ENCODE measurements at regions not wholly inside any gene's neighbourhood (a gene's known extent, or its start where the extent isn't known, plus 50 kb on each side); places are given as distances from the start of the nearest gene placed in this dataset.
"Not testable (repeated sequence)": the region's sequence is repeated elsewhere in the genome, so short reads cannot be mapped to it uniquely, and the experiment has no call there.

- DNase-seq = no peak
Observed at GRCh38 chr7:125098377-125098970, 168.8 kb upstream of the POT1 start.

- no peak for DNase-seq
Observed at GRCh38 chr7:125090596-125090995, 161.0 kb upstream of the POT1 start.

GRCh38 chr7:125089171-125089570 is 159.5 kb upstream of the POT1 start:
- no peak for DNase-seq

GRCh38 chr7:125088555-125088954 is 158.9 kb upstream of the POT1 start:
- DNase-seq = no peak

GRCh38 chr7:125085084-125085483 is 155.5 kb upstream of the POT1 start:
- no peak for DNase-seq

GRCh38 chr7:125084196-125084595 is 154.6 kb upstream of the POT1 start:
- no peak for DNase-seq

- no peak for DNase-seq
Observed at GRCh38 chr7:125074141-125074540, 144.5 kb upstream of the POT1 start.

GRCh38 chr7:125065546-125065945 is 135.9 kb upstream of the POT1 start:
- no peak for DNase-seq

GRCh38 chr7:125065001-125065400 is 135.4 kb upstream of the POT1 start:
- DNase-seq = no peak

- peak; percentile 31 to 65 for DNase-seq
Observed at GRCh38 chr7:125061776-125062397, 132.3 kb upstream of the POT1 start.

GRCh38 chr7:125061083-125061745 is 131.6 kb upstream of the POT1 start:
- not testable (repeated sequence) for DNase-seq

- DNase-seq = peak in 1 of 2 donors; percentile 12
Observed at GRCh38 chr7:125059861-125060456, 130.3 kb upstream of the POT1 start.

- no peak for DNase-seq
Observed at GRCh38 chr7:125057963-125058362, 128.3 kb upstream of the POT1 start.

- no peak for DNase-seq
Observed at GRCh38 chr7:125055376-125055775, 125.8 kb upstream of the POT1 start.

- DNase-seq = no peak
Observed at GRCh38 chr7:125046767-125047166, 117.1 kb upstream of the POT1 start.

GRCh38 chr7:125033506-125033905 is 103.9 kb upstream of the POT1 start:
- no peak for DNase-seq

- no peak for DNase-seq
Observed at GRCh38 chr7:125032943-125033342, 103.3 kb upstream of the POT1 start.

GRCh38 chr7:125030756-125031387 is 101.2 kb upstream of the POT1 start:
- DNase-seq = no peak

GRCh38 chr7:125025620-125026019 is 96.0 kb upstream of the POT1 start:
- DNase-seq = no peak

- no peak for DNase-seq
Observed at GRCh38 chr7:125020801-125021200, 91.2 kb upstream of the POT1 start.

GRCh38 chr7:125010540-125010939 is 80.9 kb upstream of the POT1 start:
- no peak for DNase-seq

- no peak for DNase-seq
Observed at GRCh38 chr7:124996778-124997177, 67.2 kb upstream of the POT1 start.

GRCh38 chr7:124992851-124993562 is 63.4 kb upstream of the POT1 start:
- no peak for DNase-seq
